K562 (cell line): ENCODE measurements at regions not wholly inside any gene's neighbourhood (a gene's known extent, or its start where the extent isn't known, plus 50 kb on each side); places are given as distances from the start of the nearest gene placed in this dataset.

Source experiments
- ARID4B ChIP-seq: sonication (generic); formaldehyde crosslinking; IDR thresholded peaks from 2 replicates; pipeline ENCODE4 v1.8.0; 2022; ENCODE audit warnings: mild to moderate bottlenecking, missing genetic modification reagents
- ATF2 ChIP-seq: sonication (generic); formaldehyde crosslinking; IDR thresholded peaks from 2 replicates; pipeline ENCODE4 v1.8.1; 2022; ENCODE audit warnings: missing genetic modification reagents
- HDAC2 ChIP-seq: fragments of 450-650 bp; IDR thresholded peaks from 2 replicates; pipeline ENCODE4 v1.6.1; 2016; ENCODE audit warnings: mild to moderate bottlenecking
- LARP7 ChIP-seq: fragments of 450-650 bp; IDR thresholded peaks from 2 replicates; pipeline ENCODE4 v1.6.1; 2016
- NFE2 ChIP-seq: IDR thresholded peaks from 2 replicates; pipeline ENCODE4 v1.6.1; 2014; ENCODE audit warnings: antibody characterized with exemption, low read depth
- RFX1 ChIP-seq: fragments of 450-650 bp; IDR thresholded peaks from 2 replicates; pipeline ENCODE4 v1.6.1; 2016; ENCODE audit warnings: mild to moderate bottlenecking, moderate library complexity
- STAG1 ChIP-seq: sonication (generic); formaldehyde crosslinking; IDR thresholded peaks from 2 replicates; pipeline ENCODE4 v1.5.0; 2020; ENCODE audit warnings: missing genetic modification reagents, borderline replicate concordance
- ZC3H4 ChIP-seq: sonication (generic); formaldehyde crosslinking; IDR thresholded peaks from 2 replicates; pipeline ENCODE4 v1.9.0; 2021; ENCODE audit warnings: missing genetic modification reagents, borderline replicate concordance
- TF ChIP-seq, protein P1 (sequence below): fragments of 450-650 bp; IDR thresholded peaks from 2 replicates; pipeline ENCODE4 v1.6.1; 2016; ENCODE audit warnings: mild to moderate bottlenecking, moderate library complexity

DNA sequence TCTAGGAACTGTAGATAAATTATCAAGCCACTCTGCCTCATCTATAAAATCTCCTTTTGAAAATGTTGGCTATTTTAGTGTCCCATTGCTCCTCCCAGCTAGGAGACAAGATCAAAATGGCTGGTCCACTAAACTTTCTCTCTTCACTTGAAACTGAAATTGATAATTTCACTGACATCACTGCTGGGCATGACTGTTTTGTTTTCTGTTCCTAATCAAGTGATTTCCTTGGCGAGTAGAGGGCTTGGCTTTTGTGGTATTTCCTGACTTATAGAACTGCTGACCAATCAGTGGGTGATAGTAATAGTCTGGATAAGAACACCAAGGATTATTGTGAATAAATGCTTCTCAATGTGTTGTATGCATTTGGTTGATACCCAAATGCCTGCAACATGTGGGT is 2152.9 kb downstream of the ARAP2 start (continued):
- TF ChIP-seq ARID4B (no peak), RFX1 (no peak), NFE2 (no peak), STAG1 (no peak), ATF2 (CRISPR knock-in tag) (no peak), ZC3H4 (no peak), LARP7 (no peak), HDAC2 (no peak)
- TF ChIP-seq, protein P1, sequence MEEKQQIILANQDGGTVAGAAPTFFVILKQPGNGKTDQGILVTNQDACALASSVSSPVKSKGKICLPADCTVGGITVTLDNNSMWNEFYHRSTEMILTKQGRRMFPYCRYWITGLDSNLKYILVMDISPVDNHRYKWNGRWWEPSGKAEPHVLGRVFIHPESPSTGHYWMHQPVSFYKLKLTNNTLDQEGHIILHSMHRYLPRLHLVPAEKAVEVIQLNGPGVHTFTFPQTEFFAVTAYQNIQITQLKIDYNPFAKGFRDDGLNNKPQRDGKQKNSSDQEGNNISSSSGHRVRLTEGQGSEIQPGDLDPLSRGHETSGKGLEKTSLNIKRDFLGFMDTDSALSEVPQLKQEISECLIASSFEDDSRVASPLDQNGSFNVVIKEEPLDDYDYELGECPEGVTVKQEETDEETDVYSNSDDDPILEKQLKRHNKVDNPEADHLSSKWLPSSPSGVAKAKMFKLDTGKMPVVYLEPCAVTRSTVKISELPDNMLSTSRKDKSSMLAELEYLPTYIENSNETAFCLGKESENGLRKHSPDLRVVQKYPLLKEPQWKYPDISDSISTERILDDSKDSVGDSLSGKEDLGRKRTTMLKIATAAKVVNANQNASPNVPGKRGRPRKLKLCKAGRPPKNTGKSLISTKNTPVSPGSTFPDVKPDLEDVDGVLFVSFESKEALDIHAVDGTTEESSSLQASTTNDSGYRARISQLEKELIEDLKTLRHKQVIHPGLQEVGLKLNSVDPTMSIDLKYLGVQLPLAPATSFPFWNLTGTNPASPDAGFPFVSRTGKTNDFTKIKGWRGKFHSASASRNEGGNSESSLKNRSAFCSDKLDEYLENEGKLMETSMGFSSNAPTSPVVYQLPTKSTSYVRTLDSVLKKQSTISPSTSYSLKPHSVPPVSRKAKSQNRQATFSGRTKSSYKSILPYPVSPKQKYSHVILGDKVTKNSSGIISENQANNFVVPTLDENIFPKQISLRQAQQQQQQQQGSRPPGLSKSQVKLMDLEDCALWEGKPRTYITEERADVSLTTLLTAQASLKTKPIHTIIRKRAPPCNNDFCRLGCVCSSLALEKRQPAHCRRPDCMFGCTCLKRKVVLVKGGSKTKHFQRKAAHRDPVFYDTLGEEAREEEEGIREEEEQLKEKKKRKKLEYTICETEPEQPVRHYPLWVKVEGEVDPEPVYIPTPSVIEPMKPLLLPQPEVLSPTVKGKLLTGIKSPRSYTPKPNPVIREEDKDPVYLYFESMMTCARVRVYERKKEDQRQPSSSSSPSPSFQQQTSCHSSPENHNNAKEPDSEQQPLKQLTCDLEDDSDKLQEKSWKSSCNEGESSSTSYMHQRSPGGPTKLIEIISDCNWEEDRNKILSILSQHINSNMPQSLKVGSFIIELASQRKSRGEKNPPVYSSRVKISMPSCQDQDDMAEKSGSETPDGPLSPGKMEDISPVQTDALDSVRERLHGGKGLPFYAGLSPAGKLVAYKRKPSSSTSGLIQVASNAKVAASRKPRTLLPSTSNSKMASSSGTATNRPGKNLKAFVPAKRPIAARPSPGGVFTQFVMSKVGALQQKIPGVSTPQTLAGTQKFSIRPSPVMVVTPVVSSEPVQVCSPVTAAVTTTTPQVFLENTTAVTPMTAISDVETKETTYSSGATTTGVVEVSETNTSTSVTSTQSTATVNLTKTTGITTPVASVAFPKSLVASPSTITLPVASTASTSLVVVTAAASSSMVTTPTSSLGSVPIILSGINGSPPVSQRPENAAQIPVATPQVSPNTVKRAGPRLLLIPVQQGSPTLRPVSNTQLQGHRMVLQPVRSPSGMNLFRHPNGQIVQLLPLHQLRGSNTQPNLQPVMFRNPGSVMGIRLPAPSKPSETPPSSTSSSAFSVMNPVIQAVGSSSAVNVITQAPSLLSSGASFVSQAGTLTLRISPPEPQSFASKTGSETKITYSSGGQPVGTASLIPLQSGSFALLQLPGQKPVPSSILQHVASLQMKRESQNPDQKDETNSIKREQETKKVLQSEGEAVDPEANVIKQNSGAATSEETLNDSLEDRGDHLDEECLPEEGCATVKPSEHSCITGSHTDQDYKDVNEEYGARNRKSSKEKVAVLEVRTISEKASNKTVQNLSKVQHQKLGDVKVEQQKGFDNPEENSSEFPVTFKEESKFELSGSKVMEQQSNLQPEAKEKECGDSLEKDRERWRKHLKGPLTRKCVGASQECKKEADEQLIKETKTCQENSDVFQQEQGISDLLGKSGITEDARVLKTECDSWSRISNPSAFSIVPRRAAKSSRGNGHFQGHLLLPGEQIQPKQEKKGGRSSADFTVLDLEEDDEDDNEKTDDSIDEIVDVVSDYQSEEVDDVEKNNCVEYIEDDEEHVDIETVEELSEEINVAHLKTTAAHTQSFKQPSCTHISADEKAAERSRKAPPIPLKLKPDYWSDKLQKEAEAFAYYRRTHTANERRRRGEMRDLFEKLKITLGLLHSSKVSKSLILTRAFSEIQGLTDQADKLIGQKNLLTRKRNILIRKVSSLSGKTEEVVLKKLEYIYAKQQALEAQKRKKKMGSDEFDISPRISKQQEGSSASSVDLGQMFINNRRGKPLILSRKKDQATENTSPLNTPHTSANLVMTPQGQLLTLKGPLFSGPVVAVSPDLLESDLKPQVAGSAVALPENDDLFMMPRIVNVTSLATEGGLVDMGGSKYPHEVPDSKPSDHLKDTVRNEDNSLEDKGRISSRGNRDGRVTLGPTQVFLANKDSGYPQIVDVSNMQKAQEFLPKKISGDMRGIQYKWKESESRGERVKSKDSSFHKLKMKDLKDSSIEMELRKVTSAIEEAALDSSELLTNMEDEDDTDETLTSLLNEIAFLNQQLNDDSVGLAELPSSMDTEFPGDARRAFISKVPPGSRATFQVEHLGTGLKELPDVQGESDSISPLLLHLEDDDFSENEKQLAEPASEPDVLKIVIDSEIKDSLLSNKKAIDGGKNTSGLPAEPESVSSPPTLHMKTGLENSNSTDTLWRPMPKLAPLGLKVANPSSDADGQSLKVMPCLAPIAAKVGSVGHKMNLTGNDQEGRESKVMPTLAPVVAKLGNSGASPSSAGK = no peak
- TF ChIP-seq, all 486 proteins: peak for 0
